ENCODE measurements at regions not wholly inside any gene's neighbourhood (a gene's known extent, or its start where the extent isn't known, plus 50 kb on each side); places are given as distances from the start of the nearest gene placed in this dataset.

- TF ChIP-seq CTCF (conservative IDR thresholded peaks at IDR 0.05; ENCODE audit: low read depth, low read length) (no peak), EZH2phosphoT487 (IDR thresholded peaks at IDR 0.05; ENCODE audit: borderline replicate concordance, low read length) (no peak)
Observed at GRCh38 chr13:68748038-68748437, 1359.6 kb upstream of the ATXN8OS start.

Data from PC-3 (cell line).